ENCODE measurements at regions not wholly inside any gene's neighbourhood (a gene's known extent, or its start where the extent isn't known, plus 50 kb on each side); places are given as distances from the start of the nearest gene placed in this dataset.
"Not testable (repeated sequence)": the region's sequence is repeated elsewhere in the genome, so short reads cannot be mapped to it uniquely, and the experiment has no call there.

GRCh38 chr9:75551861-75552260 is 338.6 kb upstream of the PCSK5 start:
- no peak for DNase-seq

- DNase-seq: no peak
These were observed 337.5 kb upstream of the PCSK5 start for GRCh38 chr9:75552941-75553340.

GRCh38 chr9:75566813-75567212 is 323.7 kb upstream of the PCSK5 start:
- not testable (repeated sequence) for DNase-seq

- DNase-seq: no peak
These were observed 319.9 kb upstream of the PCSK5 start for GRCh38 chr9:75570538-75570937.

- no peak for DNase-seq
These were observed 315.9 kb upstream of the PCSK5 start for GRCh38 chr9:75574569-75574968.

GRCh38 chr9:75582870-75583269 is 307.6 kb upstream of the PCSK5 start:
- no peak for DNase-seq

GRCh38 chr9:75588808-75589207 is 301.7 kb upstream of the PCSK5 start:
- DNase-seq: peak; percentile 37

- DNase-seq: no peak
These were observed 301.0 kb upstream of the PCSK5 start for GRCh38 chr9:75589497-75589896.

GRCh38 chr9:75591972-75592371 is 298.5 kb upstream of the PCSK5 start:
- DNase-seq: no peak

GRCh38 chr9:75592586-75592985 is 297.9 kb upstream of the PCSK5 start:
- no peak for DNase-seq

- DNase-seq: no peak
These were observed 296.6 kb upstream of the PCSK5 start for GRCh38 chr9:75593920-75594319.

- DNase-seq: no peak
These were observed 291.3 kb upstream of the PCSK5 start for GRCh38 chr9:75599126-75599525.

GRCh38 chr9:75601280-75601679 is 289.2 kb upstream of the PCSK5 start:
- peak; percentile 49 for DNase-seq

- no peak for DNase-seq
These were observed 288.4 kb upstream of the PCSK5 start for GRCh38 chr9:75602060-75602459.

- DNase-seq: peak; percentile 76
These were observed 285.8 kb upstream of the PCSK5 start for GRCh38 chr9:75604661-75605060.

GRCh38 chr9:75607521-75607920 is 283.0 kb upstream of the PCSK5 start:
- peak; percentile 96 for DNase-seq

GRCh38 chr9:75609401-75609800 is 281.1 kb upstream of the PCSK5 start:
- DNase-seq: no peak

GRCh38 chr9:75610246-75610645 is 280.2 kb upstream of the PCSK5 start:
- no peak for DNase-seq

- DNase-seq: no peak
These were observed 278.3 kb upstream of the PCSK5 start for GRCh38 chr9:75612205-75612604.

- peak; percentile 25 for DNase-seq
These were observed 277.7 kb upstream of the PCSK5 start for GRCh38 chr9:75612754-75613153.

- no peak for DNase-seq
These were observed 275.2 kb upstream of the PCSK5 start for GRCh38 chr9:75615284-75615683.

GRCh38 chr9:75616052-75616451 is 274.4 kb upstream of the PCSK5 start:
- DNase-seq: no peak

- DNase-seq: no peak
These were observed 273.5 kb upstream of the PCSK5 start for GRCh38 chr9:75616841-75617566.

- no peak for DNase-seq
These were observed 267.0 kb upstream of the PCSK5 start for GRCh38 chr9:75623462-75623861.

- DNase-seq: no peak
These were observed 265.5 kb upstream of the PCSK5 start for GRCh38 chr9:75624998-75625397.

Measured in hematopoietic multipotent progenitor cell treated with erythropoietin and hydrocortisone succinate and interleukin-3 and kit ligand, for 4 days (in vitro differentiated cells).